ENCODE measurements at regions not wholly inside any gene's neighbourhood (a gene's known extent, or its start where the extent isn't known, plus 50 kb on each side); places are given as distances from the start of the nearest gene placed in this dataset.
"Not testable (repeated sequence)": the region's sequence is repeated elsewhere in the genome, so short reads cannot be mapped to it uniquely, and the experiment has no call there.

GRCh38 chr5:25160891-25161290 lies 516.1 kb upstream of the CDH10 start:
- DNase-seq: no peak

- no peak for DNase-seq
These were observed 506.0 kb upstream of the CDH10 start for GRCh38 chr5:25150819-25151218.

- no peak for DNase-seq
These were observed 483.8 kb upstream of the CDH10 start for GRCh38 chr5:25128606-25129005.

GRCh38 chr5:25119650-25120049 lies 474.9 kb upstream of the CDH10 start:
- peak; percentile 1 to 30 for DNase-seq

GRCh38 chr5:25107853-25108252 lies 463.1 kb upstream of the CDH10 start:
- no peak for DNase-seq

- DNase-seq: no peak
These were observed 454.8 kb upstream of the CDH10 start for GRCh38 chr5:25099538-25099937.

- no peak for DNase-seq
These were observed 450.5 kb upstream of the CDH10 start for GRCh38 chr5:25095261-25095660.

GRCh38 chr5:25094219-25094618 lies 449.4 kb upstream of the CDH10 start:
- DNase-seq: no peak

- no peak for DNase-seq
These were observed 447.1 kb upstream of the CDH10 start for GRCh38 chr5:25091921-25092320.

GRCh38 chr5:25090854-25091253 lies 446.1 kb upstream of the CDH10 start:
- DNase-seq: no peak

GRCh38 chr5:25090275-25090674 lies 445.5 kb upstream of the CDH10 start:
- DNase-seq: no peak

GRCh38 chr5:25088689-25089088 lies 443.9 kb upstream of the CDH10 start:
- DNase-seq: not testable (repeated sequence)

GRCh38 chr5:25083261-25083660 lies 438.5 kb upstream of the CDH10 start:
- not testable (repeated sequence) for DNase-seq

- DNase-seq: no peak
These were observed 421.5 kb upstream of the CDH10 start for GRCh38 chr5:25066239-25066638.

- DNase-seq: no peak
These were observed 419.5 kb upstream of the CDH10 start for GRCh38 chr5:25064306-25064705.

GRCh38 chr5:25060575-25060974 lies 415.8 kb upstream of the CDH10 start:
- no peak for DNase-seq

- peak in 1 of 2 experiments; percentile 29 for DNase-seq
These were observed 412.1 kb upstream of the CDH10 start for GRCh38 chr5:25056836-25057235.

GRCh38 chr5:25033658-25034057 lies 388.9 kb upstream of the CDH10 start:
- no peak for DNase-seq

GRCh38 chr5:25029004-25029403 lies 384.2 kb upstream of the CDH10 start:
- peak; percentile 14 to 47 for DNase-seq

- DNase-seq: no peak
These were observed 382.7 kb upstream of the CDH10 start for GRCh38 chr5:25027526-25027925.

GRCh38 chr5:25027061-25027460 lies 382.3 kb upstream of the CDH10 start:
- no peak for DNase-seq

GRCh38 chr5:25025831-25026230 lies 381.1 kb upstream of the CDH10 start:
- DNase-seq: no peak

GRCh38 chr5:25020454-25020853 lies 375.7 kb upstream of the CDH10 start:
- no peak for DNase-seq

- DNase-seq: no peak
These were observed 364.3 kb upstream of the CDH10 start for GRCh38 chr5:25009063-25009462.

- peak; percentile 65 to 76 for DNase-seq
These were observed 362.0 kb upstream of the CDH10 start for GRCh38 chr5:25006734-25007133.

GRCh38 chr5:25006237-25006636 lies 361.5 kb upstream of the CDH10 start:
- DNase-seq: no peak
